HG03575 (cell line): ENCODE measurements at regions not wholly inside any gene's neighbourhood (a gene's known extent, or its start where the extent isn't known, plus 50 kb on each side); places are given as distances from the start of the nearest gene placed in this dataset.

ENCODE experiments used
- ATAC-seq: cut with Tn5 transposase; IDR thresholded peaks from one replicate; pipeline ENCODE4 v1.9.1; 2021; ENCODE audit not compliant: unreplicated experiment, insufficient number of reproducible peaks, low FRiP score; ENCODE audit errors: extremely low read depth

DNA sequence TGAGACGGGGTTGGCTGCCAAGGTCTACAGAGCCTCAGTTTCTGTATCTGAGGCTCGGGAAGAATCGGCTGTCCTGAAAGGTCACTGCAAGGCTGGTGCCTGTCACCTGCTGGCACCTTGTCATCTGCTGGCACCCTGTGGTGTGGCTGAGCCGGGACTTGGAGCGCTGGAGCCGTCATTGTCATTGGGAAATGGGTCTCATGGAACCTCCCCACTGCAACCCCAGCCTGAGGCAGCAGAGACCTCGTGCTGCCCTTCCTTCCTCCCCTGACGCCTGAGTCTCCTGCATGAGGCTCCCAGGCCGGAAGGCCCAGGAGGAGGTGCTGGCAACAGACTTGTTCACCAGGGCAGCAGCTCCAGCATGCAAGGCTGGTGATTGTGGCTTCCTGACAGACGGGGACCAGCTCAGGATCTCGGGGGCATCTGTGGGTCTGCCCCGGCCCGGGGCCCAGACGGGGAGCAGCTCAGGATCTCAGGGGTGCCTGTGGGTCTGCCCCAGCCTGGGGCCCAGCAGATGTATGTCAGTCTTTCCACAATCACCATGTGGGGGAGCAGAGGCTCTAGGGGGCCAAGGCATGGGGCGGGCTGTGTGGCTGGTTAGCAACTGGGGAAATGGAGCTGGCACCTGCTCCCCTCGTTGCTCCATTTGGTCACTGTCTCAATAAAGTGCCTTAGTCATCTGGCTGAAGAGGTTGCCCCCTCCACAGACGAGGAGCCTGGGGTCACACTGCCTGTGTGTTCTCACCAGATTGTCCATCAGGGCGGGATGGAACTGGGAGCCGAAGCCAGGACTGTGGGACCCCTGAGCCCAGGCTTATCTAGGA is 668.7 kb downstream of the BRD1 start:
- no peak for ATAC-seq

DNA sequence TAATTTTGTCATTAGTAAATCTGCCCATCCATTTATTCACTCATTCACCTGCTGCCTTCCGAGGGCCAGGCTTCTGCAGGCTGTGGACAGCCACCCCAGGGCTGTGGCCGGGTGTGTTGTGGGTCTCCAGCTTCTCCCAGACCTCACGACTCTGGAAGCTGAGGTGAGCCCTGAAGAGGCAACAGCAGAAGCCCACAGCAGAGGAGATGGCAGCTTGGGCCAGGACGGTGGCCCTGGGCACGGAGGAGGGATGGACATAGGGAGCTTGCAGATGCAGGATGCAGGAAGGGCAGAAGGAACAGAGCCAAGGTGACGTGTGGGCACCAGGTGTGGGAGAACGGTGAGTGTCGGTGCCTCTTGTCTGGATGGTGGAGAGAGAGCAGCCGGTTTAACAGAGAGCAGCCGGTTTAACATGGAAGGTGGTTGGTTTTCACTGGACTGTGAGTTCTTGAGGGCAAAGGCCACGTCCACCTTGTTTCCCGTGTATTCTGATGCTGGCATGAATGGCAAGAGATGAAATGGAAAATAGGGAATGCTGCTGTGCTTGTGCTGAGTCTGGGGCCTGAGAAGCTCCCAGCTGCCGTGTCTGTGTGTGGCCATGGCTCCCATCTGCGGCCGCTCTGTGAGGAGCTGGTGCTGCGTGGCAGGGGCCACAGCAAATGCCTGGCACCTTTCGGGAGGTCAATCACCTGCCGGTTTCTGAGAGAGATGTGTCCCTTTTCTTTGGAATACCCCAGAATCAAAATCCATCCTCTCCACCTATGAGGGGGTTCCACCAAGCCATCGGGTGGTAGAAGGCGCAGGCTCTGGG is 669.9 kb downstream of the BRD1 start:
- no peak for ATAC-seq

DNA sequence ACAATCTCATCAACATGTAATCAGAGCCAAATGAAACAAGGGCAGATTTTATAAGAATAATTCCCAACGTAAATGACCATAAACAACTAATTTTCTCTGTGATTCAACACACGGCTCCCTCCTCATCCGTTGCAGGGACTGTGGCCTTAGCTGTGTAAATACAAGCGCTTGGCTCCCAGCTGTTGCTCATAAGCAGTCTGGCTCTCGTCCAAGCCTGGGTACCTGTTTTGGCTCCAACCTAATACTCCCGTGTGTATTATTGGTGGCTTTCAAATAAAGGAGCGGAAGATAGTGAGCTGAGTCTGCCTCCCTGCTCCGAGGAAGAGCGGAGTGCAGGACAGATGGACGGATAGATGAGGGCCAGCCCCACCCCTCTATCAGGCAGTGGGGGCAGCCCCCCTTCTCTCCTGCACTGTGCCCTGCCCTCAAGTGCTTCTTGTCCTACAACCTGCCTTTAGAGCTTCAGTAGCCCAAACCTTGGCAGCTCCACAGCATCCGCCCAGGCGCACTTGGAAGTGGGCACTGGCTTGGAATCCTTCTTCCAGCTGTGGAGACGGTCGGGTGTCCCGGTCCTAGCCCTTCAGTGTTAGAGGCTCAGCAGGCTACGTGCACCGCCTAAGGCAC is 670.9 kb downstream of the BRD1 start:
- no peak for ATAC-seq

DNA sequence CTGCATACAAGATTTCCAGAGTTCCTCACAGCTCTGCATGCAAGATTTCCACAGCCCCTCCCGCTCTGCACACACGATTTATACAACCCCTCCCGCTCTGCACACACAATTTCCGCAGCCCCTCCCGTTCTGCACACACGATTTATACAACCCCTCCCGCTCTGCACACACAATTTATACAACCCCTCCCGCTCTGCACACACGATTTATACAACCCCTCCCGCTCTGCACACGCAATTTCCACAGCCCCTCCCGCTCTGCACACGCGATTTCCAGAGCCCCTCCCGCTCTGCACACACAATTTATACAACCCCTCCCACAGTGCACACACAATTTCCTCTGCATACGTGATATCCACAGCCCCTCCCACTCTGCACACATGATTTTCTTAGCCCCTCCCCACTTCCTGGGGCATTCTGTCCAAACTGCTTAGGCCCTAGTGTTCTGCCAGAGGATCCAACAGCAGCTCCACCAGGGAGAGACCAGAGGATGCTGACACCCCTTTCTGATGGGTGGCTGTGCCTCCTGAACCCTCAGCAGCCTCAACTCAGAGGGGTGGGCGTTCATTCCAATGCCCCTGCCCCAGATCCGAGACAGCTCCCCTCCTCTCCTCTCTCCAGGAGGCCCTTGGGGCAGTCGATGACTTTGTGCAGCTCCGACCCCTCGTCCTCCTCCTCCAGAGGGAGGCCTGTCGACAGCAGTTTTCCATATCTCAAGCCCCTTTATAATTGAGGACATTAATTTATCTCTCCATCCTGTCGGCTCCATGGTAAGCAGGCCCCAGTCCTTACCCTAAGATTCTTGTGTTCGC is 671.7 kb downstream of the BRD1 start:
- ATAC-seq = no peak

DNA sequence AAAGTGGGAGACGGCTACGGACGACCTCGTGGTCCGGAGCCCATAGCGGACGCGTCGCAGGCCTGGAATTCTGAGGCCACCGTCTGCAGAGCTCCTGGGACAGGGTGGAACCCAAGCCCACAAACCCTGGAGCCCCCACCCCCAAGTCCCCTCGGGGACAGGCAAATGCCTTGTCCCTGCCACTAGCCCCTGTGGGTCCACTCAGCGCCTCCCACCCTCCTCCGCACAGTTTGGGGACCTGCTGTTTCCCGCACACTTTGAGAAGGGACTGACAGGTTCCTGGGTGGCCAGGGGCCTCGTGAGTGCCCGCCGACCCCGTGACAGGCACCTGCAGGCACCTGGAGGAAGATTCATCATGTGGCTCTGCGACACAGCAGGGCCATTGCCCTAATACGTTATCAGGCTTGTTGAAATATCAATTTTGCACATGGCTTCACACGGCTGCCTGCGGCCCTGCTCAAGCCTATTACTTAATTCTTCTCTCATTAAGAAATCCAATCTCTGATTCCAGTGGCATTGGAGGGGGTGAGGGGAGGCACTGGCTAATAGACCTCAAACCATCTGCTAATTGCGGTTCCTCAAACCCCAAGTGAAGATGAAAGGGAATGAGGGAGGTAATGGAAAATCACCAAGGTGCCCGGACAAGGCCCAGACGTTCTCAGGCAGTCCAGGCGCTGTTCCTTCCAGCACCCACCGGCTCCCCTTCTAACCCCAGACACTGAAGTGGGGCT is 672.5 kb downstream of the BRD1 start:
- no peak for ATAC-seq

DNA sequence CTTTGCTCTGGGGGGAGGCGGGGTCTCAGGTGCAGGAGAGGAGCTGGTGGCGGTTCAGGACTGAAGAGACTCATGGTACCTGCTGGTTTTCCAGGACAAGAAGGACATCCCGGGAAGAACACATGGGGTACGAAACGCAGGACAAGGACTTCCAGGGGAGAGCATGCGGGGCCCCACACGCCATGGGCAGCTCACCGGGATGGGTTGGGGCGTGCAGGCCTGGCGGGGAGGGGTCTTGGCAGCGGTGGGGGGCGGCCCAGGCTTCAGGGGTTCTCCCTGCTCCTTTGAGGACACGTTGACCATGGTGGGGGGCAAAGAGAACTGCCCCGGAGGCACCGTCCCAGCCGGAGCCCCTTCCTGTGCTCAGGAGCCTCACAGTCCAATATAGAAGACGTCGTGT is 673.2 kb downstream of the BRD1 start:
- ATAC-seq = no peak

DNA sequence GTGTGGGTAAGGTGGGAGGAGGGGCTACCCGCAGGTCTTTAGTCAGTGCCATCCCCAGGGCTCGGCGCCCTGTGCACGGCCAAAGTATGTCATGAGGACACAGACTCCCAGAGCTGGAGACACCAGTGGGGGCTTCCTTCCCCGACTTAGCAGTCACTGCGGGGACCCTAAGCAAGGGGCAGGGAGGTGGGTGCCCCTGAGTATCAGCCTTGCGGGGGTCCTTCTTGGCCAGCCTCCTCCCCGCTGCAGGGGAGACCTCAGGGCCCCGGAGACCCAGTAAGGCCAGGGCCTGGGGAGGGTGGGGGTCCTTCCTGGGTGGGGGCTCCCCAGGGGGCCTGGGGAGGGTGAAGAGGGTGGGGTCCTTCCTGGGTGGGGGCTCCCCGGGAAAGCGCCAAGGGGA is 673.8 kb downstream of the BRD1 start:
- no peak for ATAC-seq

DNA sequence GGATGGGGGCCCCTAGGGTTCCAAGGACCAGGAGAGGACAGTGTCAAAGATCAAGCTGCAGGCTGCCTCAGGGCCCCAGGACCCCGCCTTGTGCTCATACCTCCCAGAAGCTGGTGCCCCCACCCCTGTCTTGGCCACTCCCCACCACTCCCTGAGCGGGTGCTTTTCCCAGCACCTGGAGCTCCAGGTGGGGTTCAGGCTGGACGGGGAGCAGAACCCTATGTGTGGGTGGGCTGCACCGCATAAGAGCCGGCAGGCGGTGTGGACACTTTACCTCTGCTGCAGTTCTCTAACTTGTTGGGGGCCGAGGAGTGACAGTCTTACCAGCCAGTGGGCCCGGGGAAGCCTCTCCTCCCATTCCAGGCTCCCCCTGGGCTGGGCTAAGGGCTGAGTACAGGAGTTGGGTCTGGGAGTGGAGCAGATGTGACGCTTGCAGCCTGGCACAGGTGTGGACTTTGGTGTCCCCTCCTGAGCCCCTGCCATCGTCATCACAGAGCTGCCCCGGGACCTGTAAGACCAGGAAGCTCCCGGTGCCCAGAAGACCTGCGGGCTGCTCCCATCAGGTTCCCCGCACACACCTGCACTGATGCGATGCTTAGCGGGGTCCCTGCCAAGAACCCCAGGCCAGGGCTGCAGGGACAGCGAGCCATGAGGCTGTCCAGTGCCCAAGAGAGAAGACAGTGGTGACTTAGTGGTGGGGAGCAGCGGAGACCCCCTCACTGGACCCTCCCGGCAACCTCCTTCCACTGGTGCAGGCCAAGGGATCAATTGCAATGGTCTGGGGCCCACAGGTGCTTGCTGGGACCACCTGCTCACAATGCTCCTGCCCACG is 674.5 kb downstream of the BRD1 start:
- no peak for ATAC-seq

DNA sequence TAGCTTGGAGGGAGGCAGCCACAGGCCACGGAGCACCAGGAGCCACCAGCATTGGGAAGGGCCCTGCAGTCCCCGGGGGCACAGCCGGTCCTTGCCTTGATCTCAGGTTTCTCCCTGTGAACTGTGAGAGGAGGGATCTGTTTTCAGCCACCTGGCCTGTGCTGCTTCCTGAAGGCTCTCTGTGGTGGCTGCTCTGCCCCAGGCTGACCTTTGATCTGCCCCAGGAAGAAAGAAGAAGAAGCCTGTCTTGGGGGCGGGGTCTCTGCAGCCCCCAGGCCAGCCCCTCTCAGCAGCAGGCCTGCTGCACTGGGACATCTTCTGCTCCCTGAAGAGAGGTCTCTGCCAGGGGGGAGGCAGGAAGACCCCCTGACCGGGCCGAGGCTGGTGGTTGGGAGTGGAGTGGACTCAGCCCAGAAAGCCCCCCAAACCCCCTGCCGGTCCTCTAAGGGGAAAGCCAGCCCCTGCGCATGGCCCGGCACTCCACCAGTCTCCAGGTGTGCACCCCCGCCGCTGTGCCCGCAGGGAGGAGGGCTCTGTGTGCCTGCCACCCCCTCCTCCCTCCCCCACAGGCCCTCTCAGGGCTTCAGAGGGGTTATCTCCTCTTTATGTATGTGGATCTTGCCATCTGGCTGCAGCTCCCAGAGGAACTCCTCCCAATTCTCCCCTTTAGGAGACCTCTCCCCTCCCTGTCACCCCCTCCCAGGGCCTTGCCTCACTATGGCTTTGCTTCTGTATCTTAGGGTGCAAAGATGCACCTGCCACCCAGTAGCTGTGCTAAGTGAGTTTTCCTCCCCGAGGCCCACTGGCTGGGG is 675.3 kb downstream of the BRD1 start:
- no peak for ATAC-seq

DNA sequence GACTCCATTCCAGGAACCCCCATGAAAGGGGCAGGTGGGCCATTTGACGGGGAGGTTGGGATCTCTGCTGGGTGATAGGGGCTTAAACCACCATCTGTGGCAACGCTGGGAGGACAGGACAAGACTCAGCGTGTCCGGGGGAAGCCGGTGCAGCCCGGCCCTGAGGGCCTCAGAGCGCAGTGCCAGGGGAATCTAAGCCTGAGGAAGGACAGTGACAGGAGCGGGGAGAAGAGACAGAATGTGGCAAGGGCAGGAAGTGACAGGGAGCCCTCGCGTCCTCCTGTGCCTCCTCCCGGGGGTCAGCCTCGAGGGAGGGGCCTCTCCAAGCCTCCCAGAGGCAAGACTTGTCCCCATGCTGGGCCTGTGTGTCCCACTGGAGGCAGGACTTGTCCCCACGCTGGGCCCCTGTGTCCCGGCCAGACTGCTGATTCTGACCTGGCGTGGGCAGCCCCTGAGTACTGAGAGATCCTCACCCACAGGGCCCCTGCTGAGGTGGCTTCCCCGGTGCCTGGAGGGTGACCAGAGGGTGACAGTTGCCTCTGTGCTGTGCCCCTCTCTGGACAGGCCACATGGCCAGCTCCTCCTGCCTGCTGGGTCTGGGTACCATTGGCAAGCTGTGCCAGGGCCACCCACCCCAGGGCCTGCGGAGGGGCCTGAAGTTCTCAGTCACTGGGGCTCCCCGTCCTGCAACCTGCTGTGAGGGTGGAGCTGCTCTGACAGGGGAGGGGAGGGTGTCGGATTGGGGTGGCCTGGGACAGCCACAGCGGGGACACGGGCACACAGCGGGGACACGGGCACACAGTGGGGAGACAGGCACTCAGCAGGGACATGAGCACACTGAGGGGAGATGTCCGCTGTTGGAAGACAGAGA is 676.2 kb downstream of the BRD1 start:
- ATAC-seq = no peak

DNA sequence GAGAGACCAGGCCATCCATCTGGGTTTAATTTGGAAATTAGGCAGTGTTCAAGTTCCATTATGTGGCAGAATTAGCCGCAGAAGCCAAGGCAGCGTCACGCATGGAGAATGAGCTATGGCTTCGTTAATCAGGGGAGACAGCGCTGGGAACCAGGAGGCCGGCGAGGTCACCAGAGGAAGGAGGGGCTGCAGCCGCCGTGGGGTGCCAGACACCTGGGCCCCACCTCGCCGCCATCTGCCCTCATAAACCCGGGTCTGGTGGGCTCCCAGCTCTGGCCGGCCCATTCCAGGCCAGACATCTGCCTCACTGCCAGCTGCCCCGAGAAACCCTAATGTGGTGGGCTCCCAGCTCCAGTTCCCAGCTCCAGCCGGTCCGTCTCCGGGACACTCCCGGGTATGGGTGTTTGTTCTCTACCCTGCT is 676.9 kb downstream of the BRD1 start:
- no peak for ATAC-seq

DNA sequence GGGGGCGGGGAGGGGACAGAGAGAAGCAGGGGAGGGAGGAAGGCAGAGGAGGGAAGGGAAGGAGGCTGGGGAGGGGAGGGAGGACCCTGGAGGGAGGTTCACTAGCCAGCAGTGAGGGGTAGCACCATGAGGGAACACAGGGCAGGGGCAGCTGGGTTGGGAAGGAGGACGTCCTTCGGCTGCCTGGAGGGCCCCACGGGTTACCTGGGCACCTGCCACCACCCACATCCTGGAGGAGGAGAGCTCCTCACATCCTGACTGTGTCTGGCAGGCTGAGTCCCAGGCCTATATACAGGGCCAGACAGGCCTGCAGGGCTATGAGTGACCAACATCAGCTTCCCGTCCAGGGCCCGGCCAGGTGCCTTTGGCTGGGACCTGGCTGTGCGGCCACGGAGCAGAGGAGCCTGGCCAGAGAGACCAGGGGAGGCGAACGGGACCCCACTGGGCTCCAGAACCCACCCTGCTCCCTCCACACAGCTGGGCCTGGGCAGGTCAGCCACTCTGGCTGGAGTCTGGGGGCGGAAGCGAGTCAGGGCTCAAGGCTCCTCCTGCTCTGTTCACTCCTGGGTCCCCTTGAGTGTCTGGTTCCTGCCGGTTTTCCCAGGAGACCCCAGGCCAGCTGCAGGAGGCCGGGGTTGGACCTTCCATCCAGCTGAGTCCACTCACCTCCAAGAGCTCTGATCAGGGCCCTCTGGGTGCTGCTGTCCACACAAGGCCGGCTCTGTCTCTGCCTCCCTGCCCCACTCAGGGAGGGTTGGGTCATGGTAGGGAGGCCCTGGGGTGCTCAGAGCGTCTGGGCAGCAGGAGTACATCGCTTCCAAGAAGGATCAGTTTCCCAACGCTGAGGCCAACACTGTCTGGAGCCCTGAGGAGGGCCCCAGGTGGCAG is 677.7 kb downstream of the BRD1 start:
- no peak for ATAC-seq

DNA sequence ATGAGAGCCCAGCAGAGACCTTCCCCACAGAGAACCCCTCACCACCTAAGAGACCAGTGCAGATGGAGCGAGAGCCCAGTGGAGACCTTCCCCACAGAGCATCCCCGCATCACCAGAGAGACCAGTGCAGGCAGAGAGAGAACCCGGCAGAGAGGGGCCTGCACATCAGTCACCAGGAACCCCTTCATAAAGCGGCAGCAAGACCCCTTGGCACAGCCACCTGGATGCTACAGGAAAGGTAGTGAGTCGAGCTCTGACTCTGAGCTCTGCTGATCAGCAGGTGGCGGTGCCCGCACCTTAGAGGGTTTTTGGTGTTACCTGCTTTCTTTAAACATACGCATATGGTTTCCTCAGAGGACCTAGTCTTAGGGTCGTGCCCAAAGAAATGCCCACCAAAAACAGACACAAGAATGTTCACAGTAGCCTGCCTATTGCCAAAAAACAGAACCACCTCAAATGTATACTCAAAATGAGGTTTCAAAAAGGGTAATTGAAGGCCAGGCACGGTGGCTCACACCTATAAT is 678.7 kb downstream of the BRD1 start:
- no peak for ATAC-seq

DNA sequence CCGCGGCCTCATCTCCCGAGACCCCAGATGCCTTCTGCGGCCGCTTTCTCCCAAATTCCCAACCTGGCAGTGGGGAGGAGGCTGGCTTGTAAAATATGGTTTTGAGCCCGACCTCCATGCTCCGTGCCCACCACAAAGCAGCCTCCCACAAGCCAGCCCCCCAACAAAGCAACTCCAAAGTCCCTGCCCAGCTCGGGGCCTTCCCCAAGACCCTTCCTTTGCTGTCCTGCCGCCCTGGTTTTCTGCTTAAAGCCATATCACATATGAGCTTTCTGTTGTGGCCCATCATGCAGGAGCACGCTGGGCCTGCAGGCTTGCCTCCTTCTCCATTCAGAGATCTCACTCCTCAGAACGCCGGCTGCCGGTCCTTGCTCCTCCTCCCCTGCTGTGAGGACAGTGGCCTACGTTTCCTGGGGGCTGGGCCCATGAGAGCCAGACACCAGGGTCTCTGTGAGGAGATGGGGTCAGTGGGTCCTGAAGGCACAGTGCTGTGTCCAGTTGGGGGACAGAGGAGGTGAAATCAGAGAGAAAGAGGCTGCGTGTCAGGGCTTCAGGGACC is 680.0 kb downstream of the BRD1 start:
- no peak for ATAC-seq

DNA sequence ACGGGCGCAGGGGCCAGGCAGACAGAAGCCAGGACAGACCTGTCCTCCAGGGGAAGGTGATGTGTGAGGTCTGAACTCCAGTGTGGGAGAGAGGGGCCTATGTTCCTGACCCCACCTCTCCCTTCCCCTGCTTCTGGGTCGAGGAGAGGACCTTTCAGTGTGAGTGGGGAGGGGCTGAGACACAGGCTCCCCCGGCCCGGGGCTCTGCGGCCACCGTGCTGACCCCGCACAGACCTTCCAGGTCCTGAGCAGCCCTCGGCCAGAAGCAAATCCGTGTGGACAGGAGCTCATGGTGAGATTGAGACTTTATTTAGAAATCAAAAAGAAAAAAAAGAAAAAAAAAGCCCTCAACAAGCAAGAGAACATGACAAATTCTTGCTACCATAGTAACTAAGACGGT is 680.5 kb downstream of the BRD1 start:
- no peak for ATAC-seq
